ENCODE measurements at regions not wholly inside any gene's neighbourhood (a gene's known extent, or its start where the extent isn't known, plus 50 kb on each side); places are given as distances from the start of the nearest gene placed in this dataset.

DNA sequence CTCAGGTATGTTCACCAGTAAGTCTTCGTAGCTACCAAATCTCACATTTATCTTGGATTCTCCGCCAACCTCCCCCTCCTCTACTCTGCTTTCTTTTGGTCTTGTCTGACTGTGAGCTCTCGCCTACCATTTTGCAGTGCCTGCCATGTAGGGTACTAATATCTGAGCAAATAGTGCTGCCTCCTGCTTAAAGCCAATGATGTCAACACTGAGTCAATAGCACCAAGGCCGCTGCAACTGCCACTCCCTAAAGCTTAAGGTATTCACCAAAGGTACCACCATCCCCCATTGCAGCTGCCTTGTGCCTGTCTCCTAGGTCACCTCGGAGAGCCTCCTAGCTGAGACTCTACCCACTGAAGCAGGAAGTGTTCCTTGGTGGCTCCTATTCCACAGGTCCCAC, 114.8 kb upstream of the FUT8 start:
- H3K36me3 Mint-ChIP-seq (ENCODE audit: low read depth), result no peaks in the 10 kb centered on the region
- ATAC-seq (no peak), DNase-seq (ENCODE audit: low spot score) (no peak)
- Histone ChIP-seq H3K4me1 (ENCODE audit: insufficient read depth) (no peaks in the 10 kb centered on the region), H3K4me2 (no peak overlapping the region), H4K20me1 (replicated peaks; ENCODE audit: insufficient read depth) (no peaks in the 10 kb centered on the region), H2AFZ (no peak overlapping the region), H3K27ac (ENCODE audit: low read depth) (no peak overlapping the region), H3K79me2 (replicated peaks; ENCODE audit: insufficient read depth) (no peaks in the 10 kb centered on the region), H3K36me3 (ENCODE audit: insufficient read depth) (no peaks in the 10 kb centered on the region), H3K4me3 (no peak overlapping the region), H3F3A (replicated peaks; ENCODE audit: low read depth) (no peaks in the 10 kb centered on the region), H3K27me3 (ENCODE audit: insufficient read depth) (no peaks in the 10 kb centered on the region), H3K9me2 (ENCODE audit: insufficient read depth) (0 out of 2 replicates have a peak, but pooled peaks cover 3% of the 10 kb centered on the region)
- H3K4me1 Mint-ChIP-seq, result peaks cover 9% of the 10 kb centered on the region; the same call in 1 of the 3 replicates
- H3K9me3 Mint-ChIP-seq, result no peaks in the 10 kb centered on the region
- TF ChIP-seq, protein P1, sequence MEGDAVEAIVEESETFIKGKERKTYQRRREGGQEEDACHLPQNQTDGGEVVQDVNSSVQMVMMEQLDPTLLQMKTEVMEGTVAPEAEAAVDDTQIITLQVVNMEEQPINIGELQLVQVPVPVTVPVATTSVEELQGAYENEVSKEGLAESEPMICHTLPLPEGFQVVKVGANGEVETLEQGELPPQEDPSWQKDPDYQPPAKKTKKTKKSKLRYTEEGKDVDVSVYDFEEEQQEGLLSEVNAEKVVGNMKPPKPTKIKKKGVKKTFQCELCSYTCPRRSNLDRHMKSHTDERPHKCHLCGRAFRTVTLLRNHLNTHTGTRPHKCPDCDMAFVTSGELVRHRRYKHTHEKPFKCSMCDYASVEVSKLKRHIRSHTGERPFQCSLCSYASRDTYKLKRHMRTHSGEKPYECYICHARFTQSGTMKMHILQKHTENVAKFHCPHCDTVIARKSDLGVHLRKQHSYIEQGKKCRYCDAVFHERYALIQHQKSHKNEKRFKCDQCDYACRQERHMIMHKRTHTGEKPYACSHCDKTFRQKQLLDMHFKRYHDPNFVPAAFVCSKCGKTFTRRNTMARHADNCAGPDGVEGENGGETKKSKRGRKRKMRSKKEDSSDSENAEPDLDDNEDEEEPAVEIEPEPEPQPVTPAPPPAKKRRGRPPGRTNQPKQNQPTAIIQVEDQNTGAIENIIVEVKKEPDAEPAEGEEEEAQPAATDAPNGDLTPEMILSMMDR (conservative IDR thresholded peaks at IDR 0.05; ENCODE audit: low read depth in 2 of 2), result no peak
- TF ChIP-seq ZNF331 (CRISPR knock-in tag; IDR thresholded peaks at IDR 0.05; ENCODE audit: low read depth) (no peak), NANOG (IDR thresholded peaks at IDR 0.05; ENCODE audit: borderline replicate concordance) (no peak), CREB1 (CRISPR knock-in tag; IDR thresholded peaks at IDR 0.05; ENCODE audit: low read depth) (no peak), ZNF462 (CRISPR knock-in tag; IDR thresholded peaks at IDR 0.05) (no peak)
- TF ChIP-seq, protein P2, sequence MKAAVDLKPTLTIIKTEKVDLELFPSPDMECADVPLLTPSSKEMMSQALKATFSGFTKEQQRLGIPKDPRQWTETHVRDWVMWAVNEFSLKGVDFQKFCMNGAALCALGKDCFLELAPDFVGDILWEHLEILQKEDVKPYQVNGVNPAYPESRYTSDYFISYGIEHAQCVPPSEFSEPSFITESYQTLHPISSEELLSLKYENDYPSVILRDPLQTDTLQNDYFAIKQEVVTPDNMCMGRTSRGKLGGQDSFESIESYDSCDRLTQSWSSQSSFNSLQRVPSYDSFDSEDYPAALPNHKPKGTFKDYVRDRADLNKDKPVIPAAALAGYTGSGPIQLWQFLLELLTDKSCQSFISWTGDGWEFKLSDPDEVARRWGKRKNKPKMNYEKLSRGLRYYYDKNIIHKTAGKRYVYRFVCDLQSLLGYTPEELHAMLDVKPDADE (IDR thresholded peaks at IDR 0.05), result no peak
- H3K27ac Mint-ChIP-seq, result no peak overlapping the region
- H3K27me3 Mint-ChIP-seq (ENCODE audit: insufficient read depth, low read depth, poor library complexity), result peaks cover 4% of the 10 kb centered on the region
- no peak overlapping the region for H3K4me3 Mint-ChIP-seq

Measured in GM23338 (cell line).